GM03348 (cell line): ENCODE measurements at regions not wholly inside any gene's neighbourhood (a gene's known extent, or its start where the extent isn't known, plus 50 kb on each side); places are given as distances from the start of the nearest gene placed in this dataset.

Experiments used
- DNase-seq: peaks from one replicate; pipeline ENCODE4 v3.0.0; 2012; ENCODE audit warnings: low spot score

DNA sequence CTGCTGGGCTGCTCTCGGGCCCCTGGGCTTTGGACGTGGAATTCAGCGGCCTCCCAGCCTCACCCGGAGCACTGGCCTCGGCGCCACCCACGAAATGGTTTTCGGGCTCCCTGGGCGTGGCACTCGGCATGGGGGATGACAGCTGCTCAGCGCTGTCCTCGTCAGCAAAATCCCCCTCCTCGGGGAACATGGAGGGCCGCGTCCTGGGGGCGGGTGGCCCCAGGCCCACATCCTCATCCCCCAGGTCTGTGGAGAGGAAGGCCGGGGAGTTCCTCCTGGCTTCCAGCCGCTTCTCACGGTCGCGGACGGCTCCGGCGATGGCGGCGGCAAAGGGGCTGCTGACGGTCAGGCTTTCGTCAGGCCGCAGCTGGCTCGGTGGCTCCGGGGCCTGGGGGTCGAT, 88.4 kb downstream of the CTTN start:
- DNase-seq, result no peak

DNA sequence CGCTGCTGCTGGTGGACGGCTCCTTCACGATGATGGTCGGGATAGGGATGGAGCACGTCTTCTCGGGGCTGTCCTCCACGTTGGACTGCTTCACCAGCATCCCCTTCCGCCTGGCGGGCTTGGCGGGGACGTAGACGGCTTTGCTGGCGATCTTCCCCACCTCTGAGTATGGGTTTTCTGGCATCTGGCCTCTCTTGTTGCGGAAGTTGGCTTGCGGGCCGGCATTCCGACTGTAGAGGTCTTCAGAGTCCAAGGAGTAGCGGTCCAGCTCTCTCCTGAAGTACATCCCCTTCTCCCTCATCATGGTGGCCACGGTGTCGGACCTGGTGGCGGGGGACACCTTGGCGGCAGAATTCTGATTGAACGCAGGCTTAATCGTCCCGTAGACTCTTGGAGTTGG, 88.8 kb downstream of the CTTN start:
- no peak for DNase-seq

DNA sequence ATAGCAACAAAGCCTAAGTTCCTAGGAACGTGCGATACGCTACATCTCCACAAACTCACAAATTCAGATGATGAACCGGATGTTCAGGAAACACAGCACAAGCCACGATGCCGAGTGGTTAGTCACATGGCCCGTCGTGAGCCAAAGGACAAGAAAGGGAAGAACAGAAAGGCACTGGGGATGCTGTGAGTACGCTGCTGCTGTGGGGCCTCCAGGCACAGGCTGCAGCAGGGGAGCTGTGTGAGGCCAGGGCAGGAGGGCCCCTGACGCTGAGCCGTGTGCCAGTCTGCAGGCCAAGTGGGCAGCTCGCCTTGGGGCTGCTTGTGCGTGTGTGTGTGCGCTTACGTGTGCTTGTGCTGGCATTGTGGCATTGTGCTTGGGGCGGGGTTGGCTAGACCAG, 89.4 kb downstream of the CTTN start:
- DNase-seq, result no peak

DNA sequence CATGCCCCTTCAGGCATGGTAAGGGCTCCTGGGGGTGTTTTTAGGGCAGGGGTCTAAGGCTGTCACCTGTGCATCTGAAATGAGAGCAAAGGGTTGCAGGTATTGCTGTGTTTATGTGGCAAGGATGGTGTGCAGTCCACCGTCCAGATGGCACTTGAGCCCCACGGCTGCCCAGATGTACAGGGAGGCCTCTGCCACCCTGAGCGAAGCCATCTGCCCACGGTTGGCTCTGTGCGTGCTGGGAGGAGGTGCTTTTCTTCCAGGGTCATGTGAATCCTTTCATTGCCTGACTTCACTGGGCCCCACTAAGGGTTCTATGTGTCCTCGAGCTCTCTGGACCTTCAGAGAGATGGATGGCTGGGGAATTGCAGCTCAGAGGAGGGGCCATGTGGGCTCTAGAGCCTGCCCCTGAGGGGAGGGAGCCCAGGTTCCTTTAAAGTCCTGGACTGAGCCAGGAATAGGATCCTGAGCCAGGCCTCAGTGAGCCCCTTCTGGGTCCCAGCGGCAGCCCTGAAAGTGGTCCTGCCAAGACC, 89.9 kb downstream of the CTTN start:
- no peak for DNase-seq

DNA sequence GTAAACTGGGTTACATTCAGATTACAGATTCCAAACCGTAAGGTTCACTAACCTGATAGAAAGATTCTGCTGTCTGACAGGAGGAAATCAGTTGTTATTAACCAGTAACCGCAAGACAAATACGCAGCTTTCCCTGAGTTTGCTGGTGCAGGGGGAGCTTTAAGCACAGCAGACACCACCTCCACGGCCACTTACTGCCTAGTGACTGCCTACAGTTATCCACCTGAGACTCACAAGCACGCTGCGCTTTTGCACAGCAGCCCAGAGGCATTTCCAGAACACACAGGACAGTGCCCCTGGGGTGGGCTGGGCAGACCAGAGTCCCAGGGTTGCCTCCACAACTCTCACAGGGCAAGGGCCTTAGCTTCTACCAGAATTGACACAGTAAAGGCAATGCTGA, 90.9 kb downstream of the CTTN start:
- no peak for DNase-seq

DNA sequence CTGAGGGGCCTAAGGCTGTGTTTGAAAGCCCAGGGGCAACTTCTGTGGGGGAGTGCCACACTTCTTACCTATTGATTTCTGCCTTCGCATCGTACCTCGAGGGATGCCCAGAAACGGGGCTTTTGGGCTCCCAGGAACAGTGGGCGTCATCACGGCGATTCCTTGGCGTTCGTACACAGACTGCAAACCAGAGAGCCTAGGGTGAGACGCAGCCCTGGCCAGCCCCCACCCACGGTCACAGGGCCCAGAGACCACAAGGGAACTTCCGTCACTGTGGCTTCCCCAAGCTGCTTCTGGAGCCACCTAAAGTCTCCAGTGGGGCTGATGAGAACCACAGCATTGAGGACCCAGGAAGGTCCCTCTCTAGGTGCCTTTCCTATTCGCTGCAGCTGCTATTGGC, 91.9 kb downstream of the CTTN start:
- DNase-seq, result no peak

DNA sequence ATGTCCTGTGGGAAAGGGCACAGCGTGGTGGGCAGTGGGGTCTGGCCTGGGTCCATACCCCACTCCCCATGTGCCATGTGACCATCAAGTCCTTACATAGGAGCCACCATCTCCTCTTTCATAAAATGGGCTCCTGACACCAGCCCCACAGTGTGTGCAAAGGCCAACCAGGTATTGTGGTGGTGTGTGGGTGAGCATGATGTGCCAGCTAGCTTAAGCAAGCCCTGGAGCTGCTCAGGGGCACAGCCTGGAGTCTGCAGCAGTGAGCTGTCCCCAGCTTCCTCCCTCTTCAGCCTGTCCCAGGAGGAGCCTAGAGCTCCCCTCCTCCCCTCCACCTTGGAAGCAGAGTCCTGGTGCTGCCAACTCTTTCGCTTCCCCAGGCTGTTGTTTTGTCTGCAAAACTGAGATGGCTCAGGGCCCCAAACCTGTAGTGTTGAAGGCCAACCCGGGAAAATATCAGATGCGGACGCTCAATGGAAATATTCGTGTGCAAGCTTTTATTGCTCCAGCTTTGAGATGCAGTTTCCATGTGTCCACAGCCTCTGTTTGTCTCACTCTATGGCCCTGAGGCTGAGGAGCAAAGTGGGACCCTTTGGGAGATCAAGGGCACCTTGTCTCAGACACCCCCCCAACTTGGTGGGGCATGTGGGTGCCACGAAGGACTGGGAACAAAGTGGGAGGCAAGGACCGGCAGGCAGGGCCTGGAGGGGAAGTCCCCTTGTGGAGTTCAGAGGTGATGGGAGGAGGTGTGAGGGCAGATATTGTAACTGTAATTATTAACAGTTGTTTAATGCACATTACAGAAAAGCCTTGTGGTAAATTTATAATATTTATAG, 92.6 kb downstream of the CTTN start:
- no peak for DNase-seq

DNA sequence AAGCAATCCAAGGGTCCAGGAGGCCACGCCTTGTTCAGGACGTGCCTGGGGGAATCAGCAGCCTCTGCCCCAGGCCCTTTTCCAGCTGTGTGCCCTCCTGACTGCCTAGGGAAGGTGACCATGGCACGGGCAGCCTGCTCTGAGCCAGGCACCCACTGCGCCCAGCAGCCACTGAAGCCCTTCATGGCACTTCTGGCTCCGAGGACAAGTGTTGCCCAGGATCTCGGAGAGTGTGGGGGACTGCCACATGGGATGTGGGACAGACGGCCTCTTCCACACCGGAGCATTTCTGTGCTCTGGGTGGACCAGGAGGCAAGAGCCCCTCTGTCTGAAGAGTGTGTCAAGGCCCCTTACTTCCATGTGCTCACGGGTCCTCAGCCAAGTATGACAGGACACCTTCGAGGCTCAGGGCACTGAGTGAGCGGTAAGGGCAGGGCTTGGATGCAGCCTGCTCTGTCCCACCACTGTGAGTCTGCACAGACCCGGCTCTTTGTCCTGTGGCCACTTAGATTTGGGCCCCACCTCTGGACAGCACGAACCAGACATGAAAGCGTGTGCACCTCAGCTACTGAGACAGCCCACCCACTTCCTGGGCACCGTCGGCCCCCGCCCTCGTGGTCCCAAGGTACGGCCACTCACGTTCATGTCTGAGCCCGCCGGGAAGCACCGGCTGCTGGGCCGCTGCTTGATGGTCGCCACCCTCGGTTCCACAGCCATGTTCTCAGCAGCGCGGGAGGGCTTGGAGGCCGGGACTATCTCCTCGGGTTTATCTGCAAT, 93.6 kb downstream of the CTTN start:
- no peak for DNase-seq

DNA sequence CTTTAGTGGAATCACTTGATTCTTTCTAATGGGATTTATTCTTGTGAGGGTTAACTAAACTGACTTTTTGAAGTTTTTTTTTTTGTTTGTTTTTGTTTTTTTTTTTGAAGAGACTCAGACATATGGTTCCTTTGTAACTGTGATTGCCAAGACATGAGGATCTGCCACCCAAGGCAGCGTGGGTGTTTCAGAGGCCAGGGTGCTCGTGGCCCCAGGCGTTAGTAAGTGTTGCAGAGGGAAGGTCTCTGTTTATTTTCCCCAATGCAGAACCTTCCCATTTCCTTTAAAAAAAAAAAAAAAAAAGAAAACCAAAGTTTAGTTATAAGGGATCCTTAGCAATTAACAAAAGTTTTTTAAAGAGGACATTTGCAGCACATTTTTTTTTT, 94.8 kb downstream of the CTTN start:
- no peak for DNase-seq

DNA sequence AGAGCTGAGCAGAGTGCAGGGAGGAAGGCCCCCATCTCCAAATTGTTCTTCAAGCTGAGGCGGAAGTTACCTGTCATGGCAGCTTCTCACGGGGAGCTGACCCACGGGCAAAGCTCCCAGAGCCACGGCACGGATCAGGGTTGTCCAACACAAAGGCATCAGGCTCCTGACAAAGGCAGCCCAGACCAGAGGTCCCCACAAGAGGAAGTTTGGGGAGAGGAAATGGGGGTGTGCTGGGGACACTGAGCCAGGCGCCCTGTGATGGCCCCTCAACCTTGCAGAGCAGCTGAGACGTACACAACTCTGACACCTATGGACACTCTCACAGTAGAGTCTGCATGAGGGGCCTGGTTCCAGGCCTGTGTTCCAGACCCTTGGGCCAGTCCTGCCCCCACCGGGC, 95.6 kb downstream of the CTTN start:
- no peak for DNase-seq

DNA sequence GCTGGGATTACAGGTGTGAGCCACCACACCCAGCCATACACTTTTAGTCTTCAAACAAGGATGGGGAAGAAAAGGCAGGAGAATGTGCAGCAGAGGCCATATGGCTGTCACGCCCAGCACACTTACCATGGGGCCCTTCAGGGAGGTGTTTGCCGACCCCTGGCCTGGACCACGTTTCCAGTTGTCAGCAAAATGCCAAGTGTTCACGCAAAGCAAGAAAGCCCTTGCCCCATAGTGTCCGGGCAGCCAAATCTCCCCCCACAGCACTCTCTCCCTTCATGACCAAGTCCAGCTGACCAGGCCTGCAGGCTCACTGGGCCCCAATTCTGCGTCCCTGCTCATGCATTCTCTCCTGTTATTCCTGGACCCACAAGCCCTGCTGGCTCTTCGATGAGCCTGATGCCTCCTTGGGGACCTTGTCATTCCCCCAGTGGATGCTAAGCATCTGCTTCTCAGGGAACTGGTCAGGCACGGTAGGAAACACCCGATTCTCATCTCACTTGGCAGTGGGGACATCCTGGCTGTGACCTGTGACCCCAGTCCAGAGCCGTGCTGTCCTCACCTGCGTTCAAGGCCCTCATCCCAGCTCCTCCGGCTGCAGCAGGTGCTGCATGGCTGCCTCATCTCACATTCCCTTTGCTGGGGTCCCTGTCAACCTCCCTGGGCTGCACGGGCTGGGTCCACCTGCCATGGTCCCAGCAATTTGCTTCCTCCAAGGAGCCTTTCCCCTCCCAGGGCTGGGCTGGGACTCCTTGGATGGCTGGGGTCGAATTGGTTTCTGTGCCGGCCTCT, 96.4 kb downstream of the CTTN start:
- no peak for DNase-seq

DNA sequence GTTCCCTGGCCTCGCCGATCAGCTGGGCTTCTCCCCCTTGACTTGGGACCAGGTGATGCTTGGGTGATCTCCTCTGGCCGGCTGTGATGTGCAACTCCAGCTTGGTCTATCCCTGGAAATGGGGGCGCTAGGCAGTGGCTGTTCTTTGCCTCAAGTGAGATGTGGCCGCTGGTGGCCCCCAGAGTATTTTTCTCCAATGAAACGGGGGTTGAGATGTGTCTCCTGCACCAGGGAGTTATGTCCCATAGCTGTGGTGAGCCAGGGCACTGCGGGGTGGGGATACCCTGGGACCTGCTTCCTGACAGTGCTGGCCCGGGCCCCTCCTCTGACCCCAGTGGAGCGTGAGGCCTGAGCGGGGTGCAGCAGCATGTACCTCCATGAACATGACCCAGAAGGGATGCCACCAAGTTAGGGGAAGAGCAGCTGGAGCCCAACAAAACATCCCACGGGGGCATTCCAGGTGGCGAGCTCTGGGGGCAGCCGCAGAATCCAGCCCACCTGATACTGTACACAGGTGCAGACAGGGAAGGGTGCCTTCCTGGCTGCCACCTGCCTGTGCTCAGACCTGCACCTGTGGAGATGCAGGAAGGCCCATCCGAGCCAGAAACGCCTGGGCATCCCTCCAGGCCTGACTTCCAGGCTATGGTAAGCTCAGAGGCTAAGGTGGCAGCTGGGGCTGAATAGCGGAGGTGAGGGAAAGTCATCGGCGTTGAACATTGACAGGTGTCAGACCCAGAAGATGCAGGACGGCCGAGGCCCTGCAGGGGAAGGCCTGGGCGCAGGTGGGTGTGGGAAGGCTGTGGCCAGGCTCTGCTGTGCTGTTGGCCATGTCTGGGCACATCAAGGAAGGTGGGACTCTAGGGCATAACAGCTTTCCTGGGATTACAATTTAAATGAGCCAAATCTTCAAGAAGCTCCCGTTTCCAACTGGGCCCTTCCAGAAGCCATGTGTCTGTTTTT, 97.3 kb downstream of the CTTN start:
- DNase-seq, result no peak

DNA sequence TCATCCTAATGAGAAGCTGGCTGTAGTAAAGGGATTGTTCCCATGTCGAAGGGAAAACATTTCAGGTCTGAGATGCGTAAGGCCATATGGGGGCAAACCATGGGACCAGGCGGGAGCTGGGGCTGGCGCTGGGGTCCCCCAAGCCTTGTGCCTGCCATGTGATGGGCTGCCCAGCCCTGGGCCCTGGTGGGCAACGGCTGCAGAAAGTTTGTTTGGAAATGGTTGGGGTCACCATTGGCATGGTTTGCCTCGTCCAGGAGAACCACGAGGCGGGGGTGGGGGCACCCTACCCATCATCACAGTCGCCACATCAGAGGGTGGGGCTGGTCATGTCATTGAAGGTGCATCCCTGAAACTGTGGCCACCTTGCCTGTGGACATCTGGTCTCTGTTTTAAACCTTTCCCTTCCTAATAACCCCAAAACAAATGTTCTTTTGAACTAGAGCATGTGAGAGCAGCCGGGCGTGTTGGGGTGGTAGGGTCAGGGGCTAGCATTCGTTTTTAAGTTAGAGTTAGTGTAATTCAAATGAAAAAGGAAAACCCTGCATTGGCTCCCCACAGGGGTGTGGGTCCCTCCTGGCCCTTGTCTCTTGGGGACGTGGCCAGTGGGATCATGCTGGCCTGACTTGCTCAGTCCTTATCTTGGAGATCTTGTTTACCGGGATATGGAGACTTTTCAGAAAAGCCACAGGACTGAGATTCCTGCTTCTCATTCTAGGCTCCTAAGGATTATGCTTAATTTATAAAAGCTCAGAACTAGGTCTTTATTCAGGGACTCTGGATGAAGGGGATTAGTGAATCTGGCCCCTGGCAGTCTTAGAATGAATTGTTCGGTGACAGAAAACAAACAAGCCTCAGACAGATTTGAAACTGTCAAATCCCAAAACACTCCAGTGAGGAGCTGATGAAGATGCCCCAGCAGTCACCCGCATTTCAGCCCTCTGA, 98.5 kb downstream of the CTTN start:
- no peak for DNase-seq

DNA sequence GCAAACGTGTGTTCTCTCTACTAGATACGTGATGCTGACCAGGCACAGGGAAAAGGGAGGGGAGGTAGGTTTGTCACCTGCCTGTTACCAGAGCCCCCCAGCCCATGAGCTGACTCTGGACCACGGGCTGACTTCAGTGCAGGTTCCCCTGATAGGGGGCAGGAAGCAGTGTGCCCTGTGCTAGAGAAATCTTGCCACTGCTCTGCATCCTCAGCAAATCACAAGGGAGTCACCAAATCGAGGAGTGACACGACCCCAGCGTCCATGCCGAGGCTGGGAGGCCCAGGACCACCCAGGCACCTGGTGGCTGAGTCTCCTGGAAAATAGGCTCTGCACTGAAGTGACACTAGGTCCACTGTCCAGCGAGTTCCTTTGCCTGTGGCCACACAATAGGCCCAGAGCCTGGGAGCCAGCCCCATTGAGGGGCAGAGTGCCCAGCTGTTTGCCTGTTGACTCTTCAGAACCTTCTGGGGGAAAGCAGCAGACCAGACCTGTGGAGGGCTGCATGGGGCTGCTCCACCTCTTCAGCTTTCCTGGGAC, 99.3 kb downstream of the CTTN start:
- no peak for DNase-seq

DNA sequence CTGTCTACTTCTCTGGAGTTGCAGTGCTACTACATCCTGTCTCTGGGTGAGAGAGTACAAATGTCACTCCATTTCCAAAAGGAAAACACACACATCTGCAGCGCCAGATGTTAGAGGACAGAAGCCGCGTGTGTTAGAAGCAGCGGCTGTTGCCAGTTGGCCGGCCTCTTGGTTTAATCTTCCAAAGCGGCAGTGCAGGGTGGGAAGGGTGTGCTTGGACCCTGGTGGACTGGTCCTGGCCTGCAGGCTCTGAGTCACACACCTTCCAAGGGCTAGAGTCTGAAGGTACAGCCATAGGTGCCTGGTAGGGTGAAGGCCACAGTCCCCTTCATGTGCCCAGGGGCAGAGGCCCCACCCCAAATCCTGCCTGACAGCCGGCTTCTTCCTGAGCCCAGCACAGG, 99.8 kb downstream of the CTTN start:
- no peak for DNase-seq

DNA sequence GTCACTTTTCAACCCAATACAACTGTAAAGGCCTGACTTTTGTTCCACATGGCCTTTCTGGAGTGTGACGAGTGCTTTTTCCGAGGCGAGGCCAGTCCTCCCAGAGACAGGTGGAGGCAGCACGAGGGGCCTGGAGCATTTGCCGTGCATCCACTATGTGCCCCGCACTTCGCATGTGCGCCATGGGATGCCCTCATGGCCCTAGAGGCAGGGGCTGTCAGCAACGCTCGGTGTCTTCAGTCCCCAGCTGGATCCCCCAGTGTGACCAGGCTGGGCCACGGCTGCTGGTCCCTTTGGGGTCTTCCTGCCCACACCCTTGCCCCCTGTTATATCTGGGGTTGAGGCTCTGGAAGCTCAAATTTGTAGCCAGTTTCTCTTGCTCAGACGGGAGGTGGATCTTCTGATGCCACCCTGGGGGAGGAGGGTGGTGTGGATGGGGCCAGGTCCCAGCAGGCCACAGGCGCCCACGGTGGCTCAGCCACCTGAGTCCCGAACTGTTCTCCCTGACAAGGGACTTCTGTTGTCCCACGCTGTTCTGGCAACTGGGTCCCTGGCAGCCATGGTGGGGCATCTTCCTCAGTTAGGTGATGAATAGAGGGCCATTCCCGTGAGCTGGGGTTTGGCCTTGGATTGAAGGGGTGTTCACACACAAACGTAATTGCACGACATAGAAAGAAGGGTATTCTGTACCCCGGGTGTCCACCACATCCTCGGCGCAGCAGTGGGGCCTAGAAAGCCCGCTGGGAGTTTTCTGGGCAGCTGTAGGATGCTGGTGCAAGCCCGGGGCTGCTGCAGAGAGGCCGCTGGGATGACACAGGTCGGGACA, 100.9 kb downstream of the CTTN start:
- no peak for DNase-seq

DNA sequence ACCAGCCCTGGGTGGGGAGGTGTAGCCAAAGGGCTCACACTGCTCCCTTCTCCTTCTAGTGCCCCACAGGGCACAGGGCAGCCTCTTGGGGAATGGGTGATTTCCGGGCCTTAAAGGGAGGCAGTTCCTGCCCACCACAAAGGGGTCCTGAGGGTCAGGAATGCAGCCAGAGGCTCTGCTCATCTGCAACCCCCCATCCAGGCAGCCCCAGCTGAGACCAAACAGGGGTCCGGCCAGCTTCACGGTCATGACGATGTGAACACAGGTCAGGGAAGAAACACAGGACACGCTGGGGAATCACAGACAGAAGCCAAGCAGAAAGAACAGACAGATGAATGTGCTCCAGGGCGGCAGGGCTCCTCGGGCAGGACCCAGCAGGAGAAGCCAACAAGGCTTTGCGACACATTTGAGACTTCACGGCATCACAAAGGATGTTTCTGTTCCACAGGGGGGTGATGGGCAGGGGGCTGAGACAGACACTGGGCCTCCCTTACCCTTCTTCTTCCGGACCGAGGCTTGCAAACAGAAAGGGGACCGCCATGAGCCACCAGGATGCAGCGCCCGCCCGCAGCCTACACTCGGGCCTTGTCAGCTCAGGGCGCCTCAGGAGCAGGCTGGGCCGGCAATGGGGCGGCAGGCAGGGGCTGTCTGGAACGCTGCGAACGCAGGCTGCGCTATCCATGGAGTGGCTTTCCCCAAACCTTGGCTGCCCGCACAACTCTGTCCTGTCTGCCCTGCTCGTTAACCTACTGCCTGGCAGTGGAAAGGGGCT, 101.9 kb downstream of the CTTN start:
- no peak for DNase-seq
